T47D (cell line): ENCODE measurements at regions not wholly inside any gene's neighbourhood (a gene's known extent, or its start where the extent isn't known, plus 50 kb on each side); places are given as distances from the start of the nearest gene placed in this dataset.

Experiments used
- DNase-seq, 2 experiments: peaks; one replicate each; pipeline versions ENCODE4 v3.0.0 to v3.0.0-alpha.2; 2011 to 2012; ENCODE audit warnings: low read depth in 1 of 2, low spot score in 1 of 2
- JUND ChIP-seq: IDR thresholded peaks from 2 replicates; pipeline ENCODE4 v1.6.1; 2012; ENCODE audit warnings: low read depth
- in situ Hi-C: cut with HindIII; loops from 2 replicates; pipeline ENCODE4 v1.10.0; 2016; ENCODE audit warnings: low sequenced_read_pairs, low pct_unique_long_range_greater_than_20kb

DNA sequence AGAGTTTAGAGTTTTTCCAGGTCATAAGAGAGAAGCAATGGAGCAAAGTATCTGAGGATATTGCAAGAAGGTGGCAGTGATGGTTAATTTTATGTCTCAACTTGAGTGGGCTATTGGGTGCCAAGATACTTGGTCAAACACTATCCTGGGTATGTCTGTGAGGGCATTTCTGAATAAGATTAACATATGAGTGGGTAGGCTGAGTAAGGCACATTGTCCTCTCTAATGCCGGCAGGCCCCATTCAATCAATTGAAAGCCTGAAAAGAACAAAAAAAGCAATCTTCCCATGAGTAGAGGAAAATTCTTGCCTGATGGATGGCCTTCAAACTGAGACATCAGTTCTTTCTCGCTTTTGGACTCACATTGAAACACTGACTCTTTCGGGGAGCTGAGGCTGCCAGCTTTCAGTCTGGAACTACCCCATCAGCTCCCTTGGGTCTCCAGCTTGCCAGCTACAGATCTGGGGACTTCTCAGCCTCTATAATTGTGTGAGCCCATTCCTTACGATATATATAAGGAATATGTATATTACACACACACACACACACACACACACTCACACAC is 228.8 kb downstream of the BUD13 start:
- TF ChIP-seq JUND = no peak
- no peak for DNase-seq
- in situ Hi-C loops = no loop called here

DNA sequence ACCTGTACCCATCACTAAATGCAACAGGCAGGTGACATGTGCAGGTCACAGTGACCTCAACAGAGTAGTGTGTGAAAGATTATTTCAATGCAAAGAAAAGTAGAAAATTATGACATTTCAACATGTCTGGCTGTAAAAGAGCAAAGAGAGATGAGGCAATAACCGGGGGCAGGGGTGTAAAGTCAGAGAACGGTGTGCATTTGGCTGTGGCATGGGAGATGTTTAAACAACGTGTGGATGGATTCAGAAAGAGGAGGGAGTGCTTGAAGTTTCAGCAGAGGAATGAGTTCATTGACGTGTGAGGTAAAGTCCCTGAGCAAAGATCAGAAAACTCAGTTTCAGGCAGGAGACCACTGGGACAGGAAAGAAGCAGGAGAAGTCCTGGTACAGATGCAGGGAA is 229.7 kb downstream of the BUD13 start:
- in situ Hi-C loops = no loop called here
- no peak for DNase-seq
- TF ChIP-seq JUND = no peak

GRCh38 chr11:116542406-116542805 is 230.4 kb downstream of the BUD13 start:
- in situ Hi-C loops = no loop called here
- no peak for TF ChIP-seq JUND
- DNase-seq = no peak

GRCh38 chr11:116541460-116541859 is 231.3 kb downstream of the BUD13 start:
- no peak for DNase-seq
- TF ChIP-seq JUND = no peak
- in situ Hi-C loops = no loop called here

GRCh38 chr11:116540645-116541304 is 232.0 kb downstream of the BUD13 start:
- TF ChIP-seq JUND = no peak
- in situ Hi-C loops = no loop called here
- no peak for DNase-seq

- in situ Hi-C loops = no loop called here
Measured at GRCh38 chr11:116539836-116540418, 232.9 kb downstream of the BUD13 start.

DNA sequence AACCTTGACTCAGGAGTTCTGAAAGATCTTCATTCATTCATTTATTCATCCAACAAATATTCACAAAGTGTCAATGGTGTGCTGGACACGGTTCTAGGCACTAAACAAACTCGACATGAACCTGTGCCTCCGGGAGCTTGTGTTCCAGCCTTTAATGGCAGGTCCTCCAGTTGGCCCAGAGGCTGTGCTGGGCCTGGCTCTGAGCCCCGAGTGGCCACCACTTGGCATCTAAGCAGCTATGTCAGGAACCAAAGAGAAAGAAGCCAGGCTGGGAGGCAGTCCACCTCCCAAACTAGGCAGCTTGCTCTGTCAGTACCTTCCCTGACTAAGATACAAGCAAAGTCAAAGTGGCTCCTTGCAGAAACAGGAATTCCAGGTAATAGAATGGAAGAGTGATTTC is 233.6 kb downstream of the BUD13 start:
- DNase-seq = no peak
- in situ Hi-C loops = no loop called here
- TF ChIP-seq JUND = no peak

More at GRCh38 chr11:116539836-116540418, 232.9 kb downstream of the BUD13 start:
- TF ChIP-seq JUND = no peak
- DNase-seq = no peak

DNA sequence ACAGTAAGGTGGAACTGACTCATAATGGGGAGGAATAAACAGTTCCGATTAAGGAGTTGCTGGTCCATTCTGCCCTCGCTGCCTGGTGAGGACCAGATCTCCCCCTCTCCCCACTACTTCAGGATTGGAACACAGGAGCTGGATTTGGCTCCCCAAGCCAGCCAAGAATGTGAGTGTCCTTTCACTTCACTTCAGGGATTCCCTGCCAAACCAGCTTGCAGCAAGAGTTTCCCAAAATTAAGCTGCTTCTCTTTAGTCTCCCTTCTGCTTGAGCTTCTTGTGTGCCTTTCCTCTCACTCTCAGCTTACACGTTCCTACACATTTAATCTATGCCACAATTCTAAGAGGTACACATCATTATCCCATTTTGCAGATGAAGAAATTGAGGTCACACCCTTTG is 234.1 kb downstream of the BUD13 start:
- no peak for DNase-seq
- TF ChIP-seq JUND = no peak
- in situ Hi-C loops = no loop called here

- TF ChIP-seq JUND = no peak
- in situ Hi-C loops = no loop called here
- no peak for DNase-seq
Measured at GRCh38 chr11:116537709-116538108, 235.1 kb downstream of the BUD13 start.

GRCh38 chr11:116537121-116537520 is 235.7 kb downstream of the BUD13 start:
- in situ Hi-C loops = no loop called here
- no peak for TF ChIP-seq JUND
- DNase-seq = no peak

- no peak for TF ChIP-seq JUND
- DNase-seq = no peak
- in situ Hi-C loops = no loop called here
Measured at GRCh38 chr11:116536416-116536815, 236.4 kb downstream of the BUD13 start.

DNA sequence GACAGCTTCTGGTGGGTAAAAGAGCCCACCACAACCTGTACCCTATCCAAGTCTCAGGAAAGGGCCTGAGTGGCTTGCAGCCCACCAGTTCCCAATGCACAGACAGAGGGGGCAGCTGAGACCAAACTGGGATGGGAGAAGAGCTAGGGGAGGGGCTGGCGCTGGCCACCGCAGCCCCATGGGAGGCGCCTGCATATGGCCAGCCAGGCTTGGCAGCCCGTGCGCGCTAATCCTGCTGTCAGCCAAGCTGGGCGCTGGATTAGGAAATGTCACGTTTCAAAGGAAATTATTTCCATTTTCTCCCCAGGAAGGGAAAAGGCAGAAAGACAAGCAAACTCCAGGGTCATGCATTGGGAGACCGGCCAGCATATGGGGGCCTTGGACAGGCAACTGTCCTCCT is 236.8 kb downstream of the BUD13 start:
- no peak for DNase-seq
- no peak for TF ChIP-seq JUND
- in situ Hi-C loops = no loop called here

DNA sequence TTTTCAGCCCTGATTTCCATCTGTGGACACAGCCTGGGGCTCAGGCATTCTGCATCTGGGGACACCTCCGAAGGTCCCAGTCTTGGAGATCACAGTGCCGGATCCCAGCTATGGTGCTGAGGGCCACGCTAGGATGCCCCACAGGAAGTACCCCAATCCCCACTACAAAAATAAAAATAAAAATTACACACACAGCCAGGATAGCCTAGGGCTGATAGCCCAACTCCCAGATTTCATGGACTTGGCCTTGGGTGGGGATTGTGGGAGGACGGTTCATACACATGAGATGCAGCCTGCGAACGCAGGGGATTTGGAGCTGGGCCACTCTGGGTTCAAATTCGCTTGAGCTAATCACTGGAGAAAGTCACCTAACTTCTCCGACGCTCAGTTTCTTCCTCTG is 237.7 kb downstream of the BUD13 start:
- no peak for TF ChIP-seq JUND
- no peak for DNase-seq
- in situ Hi-C loops = no loop called here
